H1 (cell line): ENCODE measurements at regions not wholly inside any gene's neighbourhood (a gene's known extent, or its start where the extent isn't known, plus 50 kb on each side); places are given as distances from the start of the nearest gene placed in this dataset.

Experiments
- CTCF ChIA-PET: fragments of 300-600 bp; sonication (Branson Sonifier 250); formaldehyde crosslinking; loops from one replicate; lab custom pipeline; 2021; ENCODE audit not compliant: partially characterized antibody; lab: Charles Lee
- POLR2A ChIA-PET: fragments of 300-600 bp; sonication (Branson Sonifier 250); formaldehyde crosslinking; loops from one replicate; lab custom pipeline; 2021; ENCODE audit warnings: inconsistent platforms; ENCODE audit not compliant: partially characterized antibody; lab: Charles Lee
- DNase-seq, 2 experiments: peaks; one replicate each; pipeline versions ENCODE4 v3.0.0 to v3.0.0-alpha.2; 2010 to 2022; ENCODE audit warnings: low spot score in 2 of 2, low read depth in 1 of 2, mixed read lengths in 1 of 2
- FAIRE-seq: peaks from 2 replicates; lab custom pipeline; 2011; peaks lifted over from hg19 to GRCh38; lab: Jason Lieb, UNC
- H2AFZ ChIP-seq: 2 replicates; pipeline ENCODE4 v1.8.1; 2012; ENCODE audit warnings: low read length, inconsistent platforms
- H2AK5ac ChIP-seq: 2 replicates; pipeline ENCODE4 v1.6.1; 2013; ENCODE audit warnings: low read depth, low read length
- H2BK120ac ChIP-seq: replicated peaks from 2 replicates; pipeline ENCODE3; 2013; ENCODE audit warnings: low read depth, low read length, inconsistent platforms
- H2BK12ac ChIP-seq: 2 replicates; pipeline ENCODE4 v1.6.1; 2013; ENCODE audit warnings: low read depth, low read length
- H2BK15ac ChIP-seq: 2 replicates; pipeline ENCODE4 v1.6.1; 2013; ENCODE audit warnings: low read length
- H2BK20ac ChIP-seq: 2 replicates; pipeline ENCODE4 v1.6.1; 2013; ENCODE audit warnings: low read length
- H2BK5ac ChIP-seq: 2 replicates; pipeline ENCODE4 v1.6.1; 2013; ENCODE audit warnings: low read depth, low read length
- H3K14ac ChIP-seq: 2 replicates; pipeline ENCODE4 v1.6.1; 2013; ENCODE audit warnings: inconsistent platforms; ENCODE audit not compliant: insufficient read length
- H3K18ac ChIP-seq: 2 replicates; pipeline ENCODE4 v1.6.1; 2013; ENCODE audit warnings: low read length; ENCODE audit errors: extremely low read depth
- H3K23ac ChIP-seq: 2 replicates; pipeline ENCODE4 v1.6.1; 2013; ENCODE audit warnings: inconsistent platforms; ENCODE audit not compliant: insufficient read length
- H3K23me2 ChIP-seq: 2 replicates; pipeline ENCODE4 v1.6.1; 2013; ENCODE audit warnings: low read depth, low read length
- H3K27ac ChIP-seq: 2 replicates; pipeline ENCODE4 v1.6.1; 2011; ENCODE audit warnings: low read depth, low read length, inconsistent platforms
- H3K27me3 ChIP-seq, 4 experiments: replicated peaks in 1 of 4; 1 replicate in 1 of 4; 2 replicates in 3 of 4; pipeline versions ENCODE4 v1.6.1 to v1.8.1; 2011 to 2013; ENCODE audit warnings: low read length in 3 of 4, mild to moderate bottlenecking in 3 of 4, inconsistent platforms in 2 of 4, mixed read lengths in 2 of 4, moderate library complexity in 1 of 4; ENCODE audit not compliant: control insufficient read depth in 3 of 4, insufficient read depth in 3 of 4; ENCODE audit errors: extremely low read depth in 1 of 4
- H3K36me3 ChIP-seq, 4 experiments: 2 replicates each; pipeline versions ENCODE4 v1.6.1 to v1.8.1; 2011 to 2013; ENCODE audit warnings: mild to moderate bottlenecking in 4 of 4, low read length in 3 of 4, moderate library complexity in 2 of 4, control low read depth in 1 of 4, inconsistent platforms in 1 of 4; ENCODE audit not compliant: insufficient read depth in 4 of 4, control insufficient read depth in 2 of 4
- H3K4ac ChIP-seq: replicated peaks from 2 replicates; pipeline ENCODE3; 2013; ENCODE audit warnings: low read length, low read depth, mixed read lengths, inconsistent platforms; ENCODE audit not compliant: insufficient read length
- H3K4me1 ChIP-seq, 4 experiments: replicated peaks in 1 of 4; 1 replicate in 1 of 4; 2 replicates in 3 of 4; pipeline versions ENCODE4 v1.6.1 to v1.8.1; 2011 to 2013; ENCODE audit warnings: low read length in 3 of 4, inconsistent platforms in 2 of 4, mixed read lengths in 1 of 4; ENCODE audit not compliant: insufficient read depth in 4 of 4, control insufficient read depth in 3 of 4
- H3K4me2 ChIP-seq, 2 experiments: 2 replicates each; pipeline versions ENCODE4 v1.6.1 to v1.8.1; 2011 to 2013; ENCODE audit warnings: low read depth in 2 of 2, low read length in 2 of 2, control low read depth in 1 of 2, inconsistent platforms in 1 of 2, mild to moderate bottlenecking in 1 of 2; ENCODE audit not compliant: insufficient read depth in 1 of 2
- H3K4me3 ChIP-seq, 4 experiments: fragments of 200-600, 300-600 bp in 1 of 4; sonication (generic), shearing (Covaris generic), sonication (Bioruptor Twin) in 1 of 4; 2 replicates each; pipeline versions ENCODE4 v1.5.1 to v1.8.1; 2011 to 2016; ENCODE audit warnings: low read length in 4 of 4, low read depth in 3 of 4, control low read depth in 2 of 4, inconsistent platforms in 2 of 4, mild to moderate bottlenecking in 2 of 4, mixed read lengths in 1 of 4, moderate library complexity in 1 of 4; ENCODE audit not compliant: insufficient read depth in 2 of 4; ENCODE audit errors: extremely low read depth in 1 of 4
- H3K56ac ChIP-seq: replicated peaks from 2 replicates; pipeline ENCODE3; 2013; ENCODE audit warnings: low read depth, mild to moderate bottlenecking, mixed read lengths, low read length, inconsistent platforms; ENCODE audit not compliant: insufficient read length
- H3K79me1 ChIP-seq: 2 replicates; pipeline ENCODE4 v1.6.1; 2013; ENCODE audit warnings: low read depth, low read length, control low read depth
- H3K79me2 ChIP-seq, 2 experiments: 2 replicates each; pipeline versions ENCODE4 v1.6.1 to v1.8.1; 2012 to 2013; ENCODE audit warnings: low read length in 2 of 2, mild to moderate bottlenecking in 2 of 2, inconsistent platforms in 1 of 2; ENCODE audit not compliant: insufficient read depth in 2 of 2, control insufficient read depth in 1 of 2
- H3K9ac ChIP-seq, 4 experiments: replicated peaks in 1 of 4; 1 replicate in 1 of 4; 2 replicates in 3 of 4; pipeline versions ENCODE4 v1.6.1 to v1.8.1; 2011 to 2013; ENCODE audit warnings: low read depth in 3 of 4, low read length in 3 of 4, control low read depth in 2 of 4, mild to moderate bottlenecking in 2 of 4, moderate library complexity in 2 of 4, inconsistent platforms in 1 of 4; ENCODE audit errors: extremely low read depth in 1 of 4
- H3K9me3 ChIP-seq, 2 experiments: 2 replicates each; pipeline versions ENCODE4 v1.6.1 to v1.8.1; 2012 to 2013; ENCODE audit warnings: mild to moderate bottlenecking in 2 of 2, moderate library complexity in 2 of 2, control low read depth in 1 of 2, inconsistent platforms in 1 of 2, low read depth in 1 of 2, low read length in 1 of 2, mixed read lengths in 1 of 2; ENCODE audit not compliant: insufficient read depth in 2 of 2
- H4K20me1 ChIP-seq, 2 experiments: replicated peaks in 1 of 2; 2 replicates each; pipeline versions ENCODE3 to v1.8.1; 2011 to 2013; ENCODE audit warnings: inconsistent platforms in 2 of 2, low read length in 2 of 2, mild to moderate bottlenecking in 1 of 2; ENCODE audit not compliant: insufficient read depth in 2 of 2, control insufficient read depth in 1 of 2
- H4K5ac ChIP-seq: 2 replicates; pipeline ENCODE4 v1.6.1; 2013; ENCODE audit warnings: low read length, low read depth, mixed read lengths, inconsistent platforms; ENCODE audit not compliant: insufficient read length
- H4K8ac ChIP-seq: 2 replicates; pipeline ENCODE4 v1.8.0; 2013; ENCODE audit warnings: mild to moderate bottlenecking, moderate library complexity, low read length, inconsistent platforms; ENCODE audit not compliant: insufficient read depth; ENCODE audit errors: extremely low read depth
- H4K91ac ChIP-seq: replicated peaks from 2 replicates; pipeline ENCODE3; 2013; ENCODE audit warnings: low read length, mixed read lengths, inconsistent platforms; ENCODE audit not compliant: insufficient read length
- CBX5 ChIP-seq: fragments of 300-800, 300-1000 bp; sonication (generic); IDR thresholded peaks from 2 replicates; pipeline ENCODE4 v1.7.1; 2016; ENCODE audit warnings: antibody characterized with exemption, low read length, low read depth
- CHD1 ChIP-seq: IDR thresholded peaks from 2 replicates; pipeline ENCODE4 v1.6.1; 2012; ENCODE audit warnings: low read depth, low read length, improper control_type of control experiment
- FOSL1 ChIP-seq: IDR thresholded peaks from 2 replicates; pipeline ENCODE4 v1.6.1; 2011; ENCODE audit warnings: mild to moderate bottlenecking, low read depth, low read length, moderate library complexity; ENCODE audit not compliant: insufficient read depth
- GTF2F1 ChIP-seq: IDR thresholded peaks from 2 replicates; pipeline ENCODE4 v1.6.1; 2012; ENCODE audit warnings: low read depth, low read length, improper control_type of control experiment, borderline replicate concordance
- JUN ChIP-seq: IDR thresholded peaks from 2 replicates; pipeline ENCODE4 v1.6.1; 2011; ENCODE audit warnings: low read depth, mild to moderate bottlenecking, improper control_type of control experiment, low read length
- JUND ChIP-seq: IDR thresholded peaks from 2 replicates; pipeline ENCODE4 v1.6.1; 2011; ENCODE audit warnings: mild to moderate bottlenecking, improper control_type of control experiment, low read length
- PHF8 ChIP-seq: fragments of 200-600 bp; sonication (generic); conservative IDR thresholded peaks from 2 replicates; pipeline ENCODE4 v1.7.1; 2012; ENCODE audit warnings: low read depth, mild to moderate bottlenecking, inconsistent platforms, low read length, moderate library complexity
- POLR2A ChIP-seq, 2 experiments: IDR thresholded peaks; 1 replicate in 1 of 2; 2 replicates in 1 of 2; pipeline ENCODE4 v1.6.1; 2011; ENCODE audit warnings: low read depth in 2 of 2, low read length in 2 of 2, mild to moderate bottlenecking in 2 of 2; ENCODE audit errors: control extremely low read depth in 1 of 2
- POU5F1 ChIP-seq: IDR thresholded peaks from 2 replicates; pipeline ENCODE4 v1.6.1; 2011; ENCODE audit warnings: low read depth, mild to moderate bottlenecking, low read length, moderate library complexity
- RFX5 ChIP-seq: IDR thresholded peaks from 2 replicates; pipeline ENCODE4 v1.6.1; 2011; ENCODE audit warnings: low read depth, low read length, improper control_type of control experiment, borderline replicate concordance
- SIN3A ChIP-seq, 2 experiments: IDR thresholded peaks in 1 of 2; conservative IDR thresholded peaks in 1 of 2; 2 replicates each; pipeline ENCODE4 v1.6.1; 2011 to 2012; ENCODE audit warnings: low read length in 2 of 2, improper control_type of control experiment in 1 of 2, low read depth in 1 of 2, mild to moderate bottlenecking in 1 of 2
- SIX5 ChIP-seq: IDR thresholded peaks from 2 replicates; pipeline ENCODE4 v1.6.1; 2011; ENCODE audit warnings: mild to moderate bottlenecking, low read depth, low read length
- SUZ12 ChIP-seq: fragments of 200-600 bp; sonication (generic); IDR thresholded peaks from 2 replicates; pipeline ENCODE4 v1.6.1; 2012; ENCODE audit warnings: mild to moderate bottlenecking, inconsistent platforms, low read length, moderate library complexity, mixed read lengths
- TAF7 ChIP-seq: optimal IDR thresholded peaks from 2 replicates; pipeline ENCODE3; 2011; ENCODE audit warnings: low read depth, mild to moderate bottlenecking, inconsistent platforms, low read length, moderate library complexity, borderline replicate concordance
- WGBS, 2 experiments: shearing (Covaris generic) in 1 of 2; methylation state at CpG; one replicate each; pipeline versions ENCODE4 v1.1.6 to v1.1.7; 2013 to 2015; ENCODE audit warnings: low lambda C conversion rate in 2 of 2, mixed read lengths in 2 of 2, inconsistent platforms in 1 of 2, low coverage in 1 of 2, missing lambda C conversion rate in 1 of 2; ENCODE audit not compliant: insufficient replicate concordance in 2 of 2, insufficient coverage in 1 of 2, insufficient read length in 1 of 2; ENCODE audit errors: extremely low coverage in 1 of 2, missing lambda C conversion rate in 1 of 2; 5-methylcytosine and 5-hydroxymethylcytosine counted together

DNA sequence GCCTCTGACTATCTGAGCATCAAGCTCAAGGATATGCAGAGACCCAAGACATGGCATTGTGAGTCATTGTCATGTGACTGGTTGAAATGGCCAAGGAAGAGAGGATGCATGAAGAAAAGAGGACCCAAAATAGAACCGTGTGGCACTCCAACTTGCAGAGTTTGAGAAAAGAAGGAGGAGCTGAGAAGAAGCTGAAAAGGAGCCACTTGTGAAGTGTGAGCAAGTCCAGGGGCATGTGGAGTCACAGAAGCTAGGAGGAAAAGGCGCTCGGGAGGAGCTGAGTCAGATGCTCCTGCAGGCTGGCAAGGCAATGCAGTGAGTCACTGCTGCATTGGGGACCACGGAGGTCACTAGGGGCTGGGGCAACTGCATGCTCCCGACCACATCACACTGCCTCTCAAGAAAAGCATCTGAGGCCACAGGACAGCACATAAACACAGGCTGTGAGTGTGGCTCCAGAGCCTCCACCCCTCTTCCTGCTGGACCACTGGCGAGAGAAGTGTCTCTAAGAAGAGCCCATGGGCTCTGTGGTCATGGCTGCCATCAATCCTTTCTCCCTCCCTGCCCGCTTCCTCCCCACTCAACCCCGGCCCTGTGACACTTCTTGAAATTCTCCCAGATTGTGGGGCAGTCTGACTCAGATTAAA is 197.6 kb downstream of the DRD1 start:
- H3K4me3 ChIP-seq: no peak overlapping the region
- H3K18ac ChIP-seq: no peak overlapping the region
- no peak overlapping the region for H2AFZ ChIP-seq
- no peak overlapping the region for H3K27ac ChIP-seq
- H4K20me1 ChIP-seq: no peaks in the 10 kb centered on the region
- no peak overlapping the region for H3K23ac ChIP-seq
- no peak overlapping the region for H2BK120ac ChIP-seq
- H2BK15ac ChIP-seq: no peak overlapping the region
- H3K9me3 ChIP-seq: no peaks in the 10 kb centered on the region
- H3K4me2 ChIP-seq: no peak overlapping the region
- no peaks in the 10 kb centered on the region for H3K36me3 ChIP-seq
- no peak overlapping the region for H2BK5ac ChIP-seq
- no peaks in the 10 kb centered on the region for H3K79me1 ChIP-seq
- H4K8ac ChIP-seq: no peak overlapping the region
- H3K23me2 ChIP-seq: no peaks in the 10 kb centered on the region
- ChIA-PET CTCF (interaction anchor here (0.9 kb wide), 1 partner anchor 296 kb away, joined by 4 read pairs; no protein-coding TSS in a partner anchor), POLR2A (no interaction called here)
- no peak overlapping the region for H4K91ac ChIP-seq
- H3K9ac ChIP-seq: no peak overlapping the region
- DNase-seq (peak in 1 of 2 experiments; percentile 5), FAIRE-seq (no peak)
- H3K79me2 ChIP-seq: no peaks in the 10 kb centered on the region
- no peak overlapping the region for H2AK5ac ChIP-seq
- no peak overlapping the region for H4K5ac ChIP-seq
- no peak overlapping the region for H3K4ac ChIP-seq
- H3K27me3 ChIP-seq: no peaks in the 10 kb centered on the region
- WGBS, 2 experiments: 95% methylated on average over 8 of the region's 8 CpGs; no CpG with 5 or more reads in 1 of the 2 experiments
- H2BK12ac ChIP-seq: no peak overlapping the region
- H3K14ac ChIP-seq: no peak overlapping the region
- H3K56ac ChIP-seq: no peak overlapping the region
- no peaks in the 10 kb centered on the region; a peak in 1 of 7 replicates for H3K4me1 ChIP-seq
- H2BK20ac ChIP-seq: no peak overlapping the region
- no peak for TF ChIP-seq SIX5
- TF ChIP-seq POU5F1: no peak
- no peak for TF ChIP-seq PHF8
- TF ChIP-seq JUND: no peak
- no peak for TF ChIP-seq RFX5
- no peak for TF ChIP-seq SUZ12
- no peak for TF ChIP-seq CBX5
- no peak for TF ChIP-seq POLR2A (IDR thresholded peaks at IDR 0.05; ENCODE audit: control extremely low read depth in 1 of 2, low read depth in 2 of 2, low read length in 2 of 2)
- no peak for TF ChIP-seq FOSL1
- no peak for TF ChIP-seq SIN3A (conservative IDR thresholded peaks at IDR 0.05 in 1 of 2, IDR thresholded peaks at IDR 0.05 in 1 of 2; ENCODE audit: low read depth in 1 of 2, low read length in 2 of 2)
- no peak for TF ChIP-seq GTF2F1
- no peak for TF ChIP-seq CHD1
- TF ChIP-seq TAF7: no peak
- no peak for TF ChIP-seq JUN
